NT2/D1 (cell line): ENCODE measurements at regions not wholly inside any gene's neighbourhood (a gene's known extent, or its start where the extent isn't known, plus 50 kb on each side); places are given as distances from the start of the nearest gene placed in this dataset.

Source experiments
- SUZ12 ChIP-seq: IDR thresholded peaks from 2 replicates; pipeline ENCODE4 v1.6.1; 2011; ENCODE audit not compliant: insufficient read length, insufficient read depth; ENCODE audit errors: extremely low read depth
- YY1 ChIP-seq: IDR thresholded peaks from 2 replicates; pipeline ENCODE4 v1.6.1; 2011; ENCODE audit not compliant: insufficient read length, insufficient read depth

DNA sequence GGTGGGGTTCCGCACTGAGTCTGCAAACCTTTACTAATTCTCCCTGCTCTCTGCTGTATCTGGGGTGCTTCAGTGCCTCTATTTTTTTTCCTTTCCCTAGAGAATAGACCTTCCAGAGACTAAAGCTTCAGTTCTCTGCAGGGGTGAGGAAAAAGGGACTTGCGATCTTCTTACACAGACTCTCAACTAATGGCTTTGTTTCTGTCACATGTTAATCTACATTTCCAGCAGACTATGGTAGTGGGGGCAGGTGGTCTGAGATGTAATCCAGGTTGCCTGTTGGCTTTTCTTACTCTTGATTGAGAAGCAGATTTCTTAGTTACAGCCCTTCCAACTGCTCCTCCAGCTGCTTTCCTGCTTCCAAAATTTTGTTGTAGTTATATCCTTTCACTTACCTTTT is 229.0 kb upstream of the NLRP1 start:
- TF ChIP-seq YY1 = no peak
- TF ChIP-seq SUZ12 = no peak
